Skin epidermis (tissue), 12 donors: ENCODE measurements at regions not wholly inside any gene's neighbourhood (a gene's known extent, or its start where the extent isn't known, plus 50 kb on each side); places are given as distances from the start of the nearest gene placed in this dataset.

ENCODE experiments used
- H3K27ac ChIP-seq, 21 experiments: fragments of 200-600 bp; sonication (generic) in 11 of 21; one replicate each; pipeline ENCODE4 v1.5.0; 2020; ENCODE audit warnings: mild to moderate bottlenecking in 3 of 21, inconsistent platforms in 2 of 21, moderate library complexity in 2 of 21
- H3K4me3 ChIP-seq, 7 experiments: fragments of 200-600 bp; sonication (generic) in 2 of 7; one replicate each; pipeline ENCODE4 v1.5.0; 2020; ENCODE audit warnings: inconsistent platforms in 2 of 7, mild to moderate bottlenecking in 2 of 7, moderate library complexity in 1 of 7

DNA sequence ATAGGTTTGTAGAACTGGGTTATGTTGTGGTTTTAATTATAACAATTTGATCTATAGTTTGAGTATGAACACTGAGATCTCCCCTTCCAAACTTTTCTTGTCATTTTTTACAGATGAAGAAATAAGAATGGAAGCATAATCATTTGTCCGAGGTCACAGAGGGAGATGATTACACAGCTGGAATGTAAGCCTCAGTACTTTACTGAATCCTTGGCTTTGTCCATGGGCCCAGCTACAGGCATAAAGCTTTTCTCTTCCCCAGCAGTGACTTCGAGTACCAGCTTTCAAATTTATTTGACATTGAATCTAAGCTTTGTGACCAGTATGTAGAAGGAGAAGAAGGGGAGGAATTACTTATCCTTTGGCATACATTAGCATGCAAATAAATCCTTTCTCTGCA lies 80.9 kb upstream of the DCBLD2 start:
- Histone ChIP-seq H3K27ac (no peak overlapping the region), H3K4me3 (no peak overlapping the region)

DNA sequence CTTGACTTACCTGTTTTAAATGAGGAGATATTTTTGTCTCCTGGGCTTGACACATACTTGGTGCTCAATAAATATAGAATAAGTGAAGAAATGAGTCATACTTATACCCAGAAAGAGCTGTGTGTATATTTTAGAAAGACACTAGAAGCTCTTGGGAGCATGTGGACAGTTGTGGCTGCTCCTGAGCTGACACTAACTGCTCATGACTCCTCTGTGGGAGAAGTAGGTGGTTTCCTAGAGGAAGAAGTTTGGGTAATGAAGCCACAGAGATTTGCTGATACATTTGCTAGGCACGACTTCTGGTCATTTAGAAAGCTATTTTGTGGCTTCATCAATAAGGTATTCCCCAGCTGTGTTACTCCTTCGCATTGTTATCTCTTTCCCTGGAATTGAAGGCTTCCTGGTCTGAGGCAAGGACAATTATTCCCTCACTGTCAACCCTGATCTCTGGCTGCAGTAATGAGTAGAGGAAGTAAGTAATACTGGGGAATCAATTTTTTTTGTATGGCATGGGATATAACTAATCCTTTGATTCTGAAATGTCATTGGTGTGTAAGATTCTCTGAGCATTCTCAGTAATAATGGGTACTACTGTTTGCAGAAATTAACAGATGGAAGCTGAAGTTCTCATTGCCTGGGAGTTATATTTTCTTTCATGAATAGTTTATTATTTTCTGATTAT lies 79.6 kb upstream of the DCBLD2 start:
- H3K27ac ChIP-seq: no peak overlapping the region
- H3K4me3 ChIP-seq: no peak overlapping the region

DNA sequence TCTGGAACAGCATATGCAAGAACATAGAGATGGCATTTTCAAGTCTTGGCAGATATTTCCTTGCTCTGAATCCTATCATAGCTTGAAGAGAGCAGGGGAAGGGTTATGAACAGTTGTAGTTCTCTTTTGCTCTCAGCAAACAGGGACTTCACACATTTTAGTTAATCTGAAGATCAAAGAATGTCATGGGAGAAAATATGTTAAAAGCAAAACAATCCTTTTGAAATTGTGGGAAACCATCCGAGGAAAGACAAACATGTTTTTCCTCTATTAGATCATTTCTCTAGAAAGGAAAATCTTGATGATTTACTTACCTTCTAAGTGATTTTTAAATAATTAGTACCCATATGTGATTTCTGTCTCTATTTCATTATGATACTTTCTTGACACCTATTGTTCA lies 77.8 kb upstream of the DCBLD2 start:
- no peak overlapping the region for H3K27ac ChIP-seq

DNA sequence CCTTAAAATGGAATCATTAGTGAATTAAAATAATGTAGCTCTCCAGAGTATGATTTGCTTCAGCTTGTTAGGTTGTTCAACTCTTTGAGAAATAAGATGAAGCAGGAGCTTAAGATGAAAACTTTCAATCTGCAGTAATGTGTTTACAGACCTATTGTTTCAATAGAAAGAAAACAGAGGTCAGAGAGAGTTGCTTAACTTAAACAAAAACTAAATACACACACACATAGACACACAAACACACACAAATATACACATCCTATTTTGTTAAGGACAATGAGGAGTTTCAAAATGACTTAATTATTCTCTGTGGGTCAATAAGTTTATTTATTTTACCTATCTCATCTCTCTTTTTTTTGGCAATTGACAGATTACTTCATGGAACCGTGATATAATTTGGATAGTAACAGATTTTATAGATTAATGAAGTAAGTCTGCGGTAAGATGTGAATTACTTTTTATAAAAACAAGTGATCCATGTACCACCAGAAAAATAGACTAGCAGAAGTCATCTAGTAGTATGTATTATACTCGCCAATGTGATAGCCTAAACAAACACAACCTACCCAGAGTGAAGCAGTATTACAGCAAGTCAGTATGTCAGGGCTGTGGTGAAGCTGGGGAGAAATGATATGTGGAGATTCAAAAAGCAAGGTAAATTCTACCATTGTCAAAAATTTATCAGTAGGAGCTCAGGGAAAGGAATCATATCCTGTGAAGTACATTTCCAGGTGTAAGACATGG lies 76.7 kb upstream of the DCBLD2 start:
- Histone ChIP-seq H3K4me3 (no peak overlapping the region), H3K27ac (no peak overlapping the region)

More for the DNA sequence above, 77.8 kb upstream of the DCBLD2 start:
- no peak overlapping the region for H3K4me3 ChIP-seq

DNA sequence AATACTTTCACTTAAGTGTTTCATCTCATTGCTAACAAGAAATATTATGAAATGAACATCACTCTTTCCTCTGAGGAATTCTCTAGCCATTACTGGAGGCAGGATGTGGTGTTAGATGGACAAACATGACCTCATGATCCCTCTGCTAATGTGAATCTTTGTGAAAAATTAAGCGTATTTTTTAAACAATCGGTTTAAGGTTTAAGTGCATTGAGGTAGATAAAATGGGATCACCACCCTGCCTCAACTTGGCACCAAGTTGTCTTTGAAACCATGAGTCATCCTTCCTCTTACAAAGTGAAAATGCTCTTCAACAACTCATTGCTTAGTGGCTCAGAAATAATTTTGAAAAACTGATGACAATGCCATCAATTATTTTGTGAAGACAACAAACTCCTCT lies 76.0 kb upstream of the DCBLD2 start:
- Histone ChIP-seq H3K4me3 (no peak overlapping the region), H3K27ac (no peak overlapping the region)

DNA sequence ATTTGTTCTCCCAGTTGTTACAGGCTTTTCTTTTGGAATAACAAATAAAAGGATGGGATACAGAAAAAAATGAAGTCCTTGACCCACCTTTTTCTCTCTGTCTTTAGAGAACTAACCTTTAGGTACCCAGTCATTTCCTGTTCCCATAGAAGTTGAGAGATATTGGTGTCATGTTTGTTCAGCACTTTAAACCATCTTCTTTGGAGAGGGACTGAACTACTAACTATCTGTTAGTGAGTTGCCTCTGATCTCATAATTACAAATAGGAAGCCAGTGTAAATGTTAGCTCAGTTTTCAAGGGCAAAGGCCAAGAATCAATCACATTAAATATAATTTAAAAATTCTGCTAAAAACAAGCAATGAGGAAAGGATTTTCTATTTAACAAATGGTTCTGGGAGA lies 72.9 kb upstream of the DCBLD2 start:
- H3K27ac ChIP-seq: no peak overlapping the region
- no peak overlapping the region for H3K4me3 ChIP-seq

DNA sequence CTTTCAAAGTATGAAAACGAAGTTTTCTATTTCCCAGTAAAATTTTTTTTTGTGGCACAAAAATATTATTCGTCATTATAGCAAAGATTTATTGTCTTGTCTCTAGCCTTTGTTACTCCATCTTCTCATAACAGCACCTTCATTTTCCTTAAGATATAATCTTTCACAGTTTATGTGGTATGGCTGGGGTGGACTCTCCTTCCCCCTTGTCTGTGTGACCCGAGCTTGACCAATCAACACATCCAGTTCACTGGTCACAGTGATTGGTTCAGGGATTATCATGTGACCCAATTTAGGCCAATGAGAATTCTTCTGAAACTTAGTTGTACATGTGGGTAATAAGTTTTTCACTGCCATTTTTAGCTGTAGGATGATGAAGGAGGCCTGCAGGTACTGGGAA lies 71.2 kb upstream of the DCBLD2 start:
- H3K4me3 ChIP-seq: no peak overlapping the region
- no peak overlapping the region for H3K27ac ChIP-seq

DNA sequence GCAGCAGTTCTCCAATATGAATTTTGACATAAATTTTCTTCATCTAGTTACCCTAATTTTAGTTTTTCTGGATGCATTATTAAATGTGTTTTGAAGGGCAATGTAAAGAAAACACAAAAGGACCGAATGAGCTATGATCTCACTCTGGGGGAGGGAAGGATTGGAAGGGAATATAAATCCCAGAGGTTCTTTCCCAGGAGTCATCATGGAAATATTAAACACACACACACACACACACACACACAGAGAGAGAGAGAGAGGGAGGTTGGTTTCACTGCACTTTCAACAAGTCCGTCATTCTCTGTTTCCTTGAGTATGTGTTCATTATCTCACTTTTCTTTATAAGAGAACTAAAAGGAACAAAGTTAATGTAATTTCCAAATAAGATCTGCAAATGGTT lies 70.7 kb upstream of the DCBLD2 start:
- H3K27ac ChIP-seq: peak overlapping the region in 1 of 21 experiments; percentile 19

DNA sequence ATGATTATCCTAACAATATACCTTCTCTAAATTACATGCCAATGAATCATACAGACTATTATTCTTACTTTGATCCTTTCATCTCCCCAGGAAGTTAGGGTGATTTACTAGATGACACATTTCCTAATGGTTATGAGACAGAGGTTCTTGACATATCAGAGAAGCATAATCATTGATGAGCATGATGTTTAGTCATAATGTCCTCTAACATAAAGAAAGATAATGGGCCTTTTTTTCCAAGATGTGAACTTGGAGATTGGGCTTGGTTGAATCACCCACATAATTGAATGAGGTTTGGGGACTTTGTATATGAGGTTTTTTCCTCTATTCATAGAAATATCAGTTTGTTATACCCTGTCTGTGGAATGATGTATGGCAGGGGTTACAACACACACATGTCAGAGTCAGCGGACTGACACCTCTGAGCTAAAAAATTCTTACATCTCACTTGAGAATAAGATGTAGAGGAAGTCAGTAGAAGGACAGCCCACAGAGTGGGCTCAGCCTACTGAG lies 69.7 kb upstream of the DCBLD2 start:
- H3K4me3 ChIP-seq: no peak overlapping the region
- peak overlapping the region in 1 of 21 experiments; percentile 19 for H3K27ac ChIP-seq

More for the DNA sequence above, 70.7 kb upstream of the DCBLD2 start:
- no peak overlapping the region for H3K4me3 ChIP-seq

DNA sequence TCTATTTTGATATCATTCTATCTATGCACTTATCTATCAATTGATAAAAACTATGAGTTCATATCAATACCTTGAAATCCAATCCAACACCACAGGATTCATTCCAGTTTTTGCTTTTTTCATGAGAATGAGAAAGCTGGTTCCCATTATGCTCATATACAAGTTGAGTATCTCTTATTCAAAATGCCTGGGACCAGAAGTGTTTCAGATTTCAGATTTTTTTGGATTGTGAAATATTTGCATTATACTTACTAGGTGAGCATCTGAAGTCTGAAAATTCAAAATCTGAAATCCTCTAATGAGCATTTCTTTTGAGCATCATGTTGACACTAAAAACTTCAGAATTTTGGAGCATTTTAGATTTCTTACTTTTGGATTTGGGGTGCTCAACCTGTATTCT lies 67.8 kb upstream of the DCBLD2 start:
- H3K27ac ChIP-seq: no peak overlapping the region
- H3K4me3 ChIP-seq: no peak overlapping the region

DNA sequence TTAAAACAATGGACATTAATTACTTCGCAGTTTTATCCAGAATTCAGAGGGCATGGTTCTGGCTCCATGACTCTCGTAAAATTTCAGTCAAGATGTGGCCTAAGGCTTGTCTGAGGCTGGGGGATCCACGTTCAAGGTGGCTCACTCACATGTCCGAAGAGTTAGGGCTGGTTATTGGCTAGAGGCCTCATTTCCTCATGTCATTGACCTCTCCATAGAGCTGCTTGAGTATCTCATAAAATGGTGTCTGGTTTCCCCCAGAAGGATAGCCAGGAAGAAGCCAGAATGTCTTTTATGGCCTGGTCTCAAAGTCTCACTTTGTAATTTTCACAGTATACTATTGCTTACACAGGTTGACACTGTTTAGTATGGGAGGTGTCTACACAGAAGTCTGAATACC lies 67.3 kb upstream of the DCBLD2 start:
- no peak overlapping the region for H3K27ac ChIP-seq
- H3K4me3 ChIP-seq: no peak overlapping the region

DNA sequence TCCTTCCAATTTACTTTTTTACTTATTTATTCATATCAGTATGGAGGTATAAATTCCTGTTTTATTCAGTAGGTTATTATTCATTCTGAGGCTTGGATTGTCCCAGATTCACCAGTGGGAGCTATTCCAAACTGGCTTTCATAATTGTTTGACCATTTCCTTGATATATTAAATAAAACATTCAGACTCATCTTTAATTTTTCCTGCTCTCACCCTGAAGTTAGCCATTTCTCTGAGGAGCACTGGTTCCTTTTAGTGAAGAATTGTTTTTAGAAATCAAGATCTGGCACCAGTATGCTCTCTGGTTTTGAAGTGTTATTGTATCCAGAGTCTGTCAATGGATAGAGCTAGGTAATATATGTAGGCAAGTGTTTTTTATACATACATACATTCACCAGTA lies 66.9 kb upstream of the DCBLD2 start:
- no peak overlapping the region for H3K27ac ChIP-seq

DNA sequence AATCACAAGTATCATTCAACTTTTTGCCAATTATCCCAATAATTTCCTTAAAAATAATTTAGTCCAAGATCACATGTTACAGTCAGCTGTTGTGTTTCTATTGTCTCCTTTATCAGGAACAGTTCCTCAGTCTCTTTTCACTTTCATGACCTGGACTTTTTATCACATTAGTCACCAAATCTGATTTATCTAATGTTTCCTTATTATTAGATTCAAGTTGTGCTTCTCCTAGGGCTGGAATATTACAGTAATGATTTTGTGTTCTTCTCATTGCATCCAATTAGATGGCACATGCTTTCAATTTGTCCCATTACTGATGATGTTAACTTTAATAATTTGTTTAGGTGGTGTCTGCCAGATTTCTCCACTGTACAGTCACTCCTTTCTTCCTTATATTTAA lies 66.3 kb upstream of the DCBLD2 start:
- no peak overlapping the region for H3K4me3 ChIP-seq
- H3K27ac ChIP-seq: no peak overlapping the region

More for the DNA sequence above, 66.9 kb upstream of the DCBLD2 start:
- no peak overlapping the region for H3K4me3 ChIP-seq

DNA sequence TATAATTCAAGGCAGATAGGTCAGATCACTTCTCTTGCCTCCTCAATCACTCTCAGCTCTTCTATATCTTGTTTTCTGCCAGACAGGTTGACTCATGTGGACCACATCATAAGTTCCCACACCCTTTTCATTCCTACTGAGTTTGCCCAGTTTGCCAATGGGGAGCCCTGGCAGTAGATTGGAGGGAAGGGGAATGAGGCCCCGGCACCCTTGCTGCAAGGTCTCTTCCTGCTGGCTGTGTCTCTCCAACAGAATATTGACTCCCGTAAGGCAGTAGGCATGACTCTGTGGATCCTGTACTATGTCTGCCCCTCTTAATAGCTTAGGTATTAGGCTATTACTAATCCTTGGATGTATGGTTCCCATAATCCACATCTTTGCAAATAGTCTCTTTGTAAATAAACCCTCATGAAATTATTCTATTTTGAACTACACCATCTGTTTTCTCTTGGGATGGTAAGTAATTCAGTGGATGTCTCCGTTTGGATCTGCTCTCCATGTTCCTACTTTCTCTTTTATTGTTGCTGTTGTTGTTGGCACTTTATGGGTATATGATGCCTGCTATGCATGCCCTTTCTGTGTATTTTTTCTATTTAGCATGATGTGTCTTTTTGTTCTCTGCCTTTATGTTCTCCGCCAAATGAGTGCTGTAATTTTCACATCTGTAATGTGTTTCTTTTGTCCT lies 65.5 kb upstream of the DCBLD2 start:
- H3K27ac ChIP-seq: no peak overlapping the region

DNA sequence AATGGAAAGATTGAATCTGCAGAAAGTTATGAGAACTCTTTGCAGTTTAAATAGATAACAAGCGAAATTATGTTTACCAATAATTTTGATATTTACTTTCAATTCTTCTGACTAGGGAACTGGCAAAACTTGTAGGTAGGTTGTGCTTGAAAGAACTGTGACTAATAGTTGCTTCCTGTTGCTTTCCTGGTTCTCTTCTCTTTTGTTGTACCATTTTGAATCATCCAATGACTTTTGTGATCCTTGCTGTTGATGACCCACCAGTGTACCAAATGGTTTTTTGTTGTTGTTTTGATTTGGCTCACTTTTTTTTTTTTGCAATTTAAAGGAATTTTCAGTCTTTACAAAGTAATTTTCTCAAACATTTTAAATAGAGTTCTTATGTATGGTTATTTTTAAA lies 64.9 kb upstream of the DCBLD2 start:
- Histone ChIP-seq H3K27ac (no peak overlapping the region), H3K4me3 (no peak overlapping the region)

More for the DNA sequence above, 65.5 kb upstream of the DCBLD2 start:
- H3K4me3 ChIP-seq: no peak overlapping the region

DNA sequence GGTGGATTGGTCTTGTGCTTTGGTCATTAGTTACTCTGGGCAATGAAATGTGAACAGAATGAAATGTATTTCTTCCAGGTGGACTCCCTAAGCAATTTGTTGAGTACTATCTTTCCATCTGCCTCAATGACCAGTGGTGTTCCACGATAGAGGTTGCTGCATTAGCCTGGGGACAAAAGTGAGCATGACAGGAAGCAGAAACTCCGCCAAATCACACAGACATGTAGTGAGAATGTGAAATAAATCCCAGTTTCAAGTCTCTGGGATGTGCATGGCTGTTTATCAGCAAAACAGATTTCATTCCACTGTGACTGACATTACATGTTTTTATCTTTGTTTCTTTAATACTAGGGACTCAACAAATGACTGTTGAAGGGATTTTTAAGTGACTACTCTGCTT lies 63.3 kb upstream of the DCBLD2 start:
- no peak overlapping the region for H3K4me3 ChIP-seq

DNA sequence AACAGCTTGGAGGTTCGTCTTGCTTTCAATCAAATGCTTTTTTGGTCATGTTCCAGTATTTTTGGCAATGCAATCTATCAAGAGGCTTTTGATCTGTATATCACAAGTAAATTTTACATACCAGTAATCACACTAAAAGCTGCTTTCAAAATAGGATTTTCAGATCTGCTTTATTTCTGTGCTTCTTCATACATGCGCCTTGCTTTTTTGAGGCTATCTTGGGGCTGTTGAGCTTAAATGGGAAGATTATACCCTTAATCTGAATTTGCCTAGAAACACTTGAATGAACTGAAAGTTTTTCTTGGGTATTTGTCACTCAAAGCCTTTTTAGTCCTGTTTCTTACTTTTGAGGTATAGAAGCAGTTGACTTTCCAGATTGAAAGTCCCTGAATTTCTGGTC lies 62.1 kb upstream of the DCBLD2 start:
- Histone ChIP-seq H3K4me3 (no peak overlapping the region), H3K27ac (no peak overlapping the region)

More for the DNA sequence above, 63.3 kb upstream of the DCBLD2 start:
- no peak overlapping the region for H3K27ac ChIP-seq

DNA sequence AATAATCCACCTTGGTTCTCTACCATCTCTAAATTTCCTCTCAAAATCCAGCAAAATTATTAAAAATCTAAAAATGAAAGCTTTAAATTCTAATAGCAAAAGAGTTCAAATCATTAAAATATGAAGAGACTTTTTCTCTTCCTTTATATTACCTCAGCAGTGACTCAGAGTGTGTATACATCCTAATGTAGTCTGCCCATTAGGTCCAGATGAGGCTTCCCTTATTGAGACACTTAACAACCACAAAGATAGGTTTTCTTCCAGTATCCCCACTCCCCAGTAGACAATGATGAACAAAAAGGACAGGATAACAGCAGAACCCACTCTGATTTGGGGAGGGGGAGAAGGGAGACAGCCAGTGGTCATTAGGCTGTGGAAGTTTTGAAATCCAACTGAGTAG lies 61.5 kb upstream of the DCBLD2 start:
- H3K27ac ChIP-seq: no peak overlapping the region
- no peak overlapping the region for H3K4me3 ChIP-seq

DNA sequence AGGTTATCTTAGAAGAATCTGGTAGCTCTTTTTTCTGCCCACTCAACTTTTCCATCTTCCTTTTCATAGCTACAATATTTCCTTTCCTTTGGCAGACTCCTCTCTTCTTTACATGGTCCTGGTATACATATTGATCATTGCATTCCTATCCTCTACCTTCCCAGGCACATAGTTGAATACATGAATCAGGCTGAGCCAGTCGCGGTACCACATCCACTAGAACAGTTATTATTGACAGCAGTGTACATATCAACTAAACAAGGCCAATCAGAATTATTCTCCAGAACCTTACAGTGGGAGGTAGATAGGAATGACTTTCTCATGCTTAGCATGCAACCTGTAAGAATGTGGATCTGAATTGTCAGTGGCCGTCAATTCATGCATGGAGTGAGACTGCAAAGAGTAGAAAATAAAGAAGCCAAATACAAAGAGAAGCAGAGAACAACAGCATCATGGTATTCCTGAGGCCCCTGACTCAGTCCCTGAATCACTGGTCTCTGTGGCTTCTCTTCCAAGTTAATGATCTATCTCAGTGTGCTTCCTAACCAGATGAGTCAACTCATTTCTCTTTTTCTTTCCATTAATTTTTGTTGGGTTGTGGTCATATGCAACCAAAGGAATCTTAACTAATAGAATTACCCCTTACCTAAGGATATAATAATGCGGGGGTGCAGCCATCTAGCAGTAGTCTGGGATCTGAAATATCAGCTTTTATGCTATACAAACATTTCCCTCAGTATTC lies 60.9 kb upstream of the DCBLD2 start:
- H3K27ac ChIP-seq: peak overlapping the region in 1 of 21 experiments; percentile 2
- no peak overlapping the region for H3K4me3 ChIP-seq
